Gastroesophageal sphincter (tissue), 4 donors: ENCODE measurements at regions not wholly inside any gene's neighbourhood (a gene's known extent, or its start where the extent isn't known, plus 50 kb on each side); places are given as distances from the start of the nearest gene placed in this dataset.

Experiments used
- ATAC-seq: fragments of 150-250 bp; one replicate; pipeline ENCODE4 v1.9.1; 2016; ENCODE audit warnings: mild to moderate bottlenecking, moderate library complexity
- H3K27ac ChIP-seq, 4 donors: fragments of 200-600 bp; sonication (generic) in 3 of 4; 1 replicate in 3 of 4; 2 replicates in 1 of 4; pipeline ENCODE4 v1.5.1; 2016 to 2019
- H3K27me3 ChIP-seq: fragments of 200-600 bp; sonication (generic); one replicate; pipeline ENCODE4 v1.5.1; 2019
- H3K36me3 ChIP-seq, 2 donors: fragments of 200-600 bp; sonication (generic); one replicate each; pipeline ENCODE4 v1.5.1; 2019; ENCODE audit warnings: control low read depth in 1 of 2
- H3K4me1 ChIP-seq, 3 donors: fragments of 200-600 bp; sonication (generic); 1 replicate in 2 of 3; 2 replicates in 1 of 3; pipeline ENCODE4 v1.5.1; 2016 to 2019; ENCODE audit warnings: control low read depth in 2 of 3
- H3K4me3 ChIP-seq, 2 donors: fragments of 200-600 bp; sonication (generic); one replicate each; pipeline ENCODE4 v1.5.1; 2019; ENCODE audit warnings: mild to moderate bottlenecking in 1 of 2, moderate library complexity in 1 of 2
- H3K9me3 ChIP-seq, 3 donors: fragments of 200-600 bp; sonication (generic); one replicate each; pipeline ENCODE4 v1.5.1; 2017 to 2019; ENCODE audit warnings: control low read depth in 2 of 3
- CTCF ChIP-seq, 4 experiments: fragments of 200-600 bp in 2 of 4; fragments of 450-650 bp in 2 of 4; sonication (generic) in 1 of 4; IDR thresholded peaks; one replicate each; pipeline ENCODE4 v1.5.1; 2017 to 2019; ENCODE audit warnings: antibody characterized with exemption in 4 of 4, mild to moderate bottlenecking in 2 of 4, moderate library complexity in 2 of 4
- EP300 ChIP-seq: sonication (generic); formaldehyde crosslinking; IDR thresholded peaks from one replicate; pipeline ENCODE4 v1.6.1; 2017; ENCODE audit warnings: antibody characterized with exemption, mild to moderate bottlenecking
- POLR2A ChIP-seq, 2 donors: fragments of 450-650 bp; IDR thresholded peaks; one replicate each; pipeline ENCODE4 v1.6.1; 2017; ENCODE audit warnings: antibody characterized with exemption in 2 of 2, mild to moderate bottlenecking in 2 of 2, moderate library complexity in 1 of 2
- POLR2AphosphoS5 ChIP-seq: sonication (generic); formaldehyde crosslinking; IDR thresholded peaks from one replicate; pipeline ENCODE4 v1.6.1; 2017; ENCODE audit warnings: antibody characterized with exemption
- WGBS, 2 donors: methylation state at CpG; one replicate each; pipeline ENCODE4 v1.1.5; 2018; ENCODE audit warnings: low coverage in 1 of 2; 5-methylcytosine and 5-hydroxymethylcytosine counted together

- Histone ChIP-seq H3K9me3 (no peaks in the 10 kb centered on the region), H3K27me3 (no peaks in the 10 kb centered on the region), H3K27ac (no peak overlapping the region), H3K36me3 (no peaks in the 10 kb centered on the region), H3K4me3 (no peak overlapping the region), H3K4me1 (peaks cover 0 to 8% (median 0%) of the 10 kb centered on the region in 3 donors)
- TF ChIP-seq EP300 = no peak
- no peak for TF ChIP-seq POLR2A (IDR thresholded peaks at IDR 0.05)
- WGBS, 2 donors = 100% methylated on average over 1 of the region's 1 CpG
- no peak for ATAC-seq
Measured at GRCh38 chr1:221083902-221084301, 204.7 kb downstream of the HLX start.

GRCh38 chr1:221084681-221085080 is 205.4 kb downstream of the HLX start:
- no peaks in the 10 kb centered on the region for H3K36me3 ChIP-seq
- no peak for ATAC-seq
- no peak overlapping the region for H3K27ac ChIP-seq
- no peaks in the 10 kb centered on the region for H3K27me3 ChIP-seq
- WGBS, 2 donors = 86 to 92% methylated on average over 4 of the region's 4 CpGs
- H3K9me3 ChIP-seq = no peaks in the 10 kb centered on the region
- TF ChIP-seq POLR2A (IDR thresholded peaks at IDR 0.05) = no peak
- TF ChIP-seq CTCF (IDR thresholded peaks at IDR 0.05) = no peak
- no peak for TF ChIP-seq POLR2AphosphoS5
- TF ChIP-seq EP300 = no peak
- H3K4me3 ChIP-seq = no peak overlapping the region
- H3K4me1 ChIP-seq = peaks cover 0 to 8% (median 0%) of the 10 kb centered on the region in 3 donors

- H3K27me3 ChIP-seq = no peaks in the 10 kb centered on the region
- ATAC-seq = peak; percentile 64
- H3K4me1 ChIP-seq = peaks cover 0 to 8% (median 0%) of the 10 kb centered on the region in 3 donors
- H3K36me3 ChIP-seq = no peaks in the 10 kb centered on the region
- H3K27ac ChIP-seq = peak overlapping the region in 1 of 4 donors; percentile 19
- H3K4me3 ChIP-seq = no peak overlapping the region
- TF ChIP-seq EP300 (no peak), POLR2AphosphoS5 (peak; percentile 13)
- no peaks in the 10 kb centered on the region for H3K9me3 ChIP-seq
- WGBS, 2 donors = 48 to 68% methylated on average over 2 of the region's 2 CpGs
Measured at GRCh38 chr1:221085701-221086375, 206.6 kb downstream of the HLX start.

- Histone ChIP-seq H3K27ac (no peak overlapping the region), H3K4me3 (no peak overlapping the region), H3K36me3 (no peaks in the 10 kb centered on the region), H3K4me1 (peaks cover 0 to 8% (median 0%) of the 10 kb centered on the region in 3 donors), H3K9me3 (no peaks in the 10 kb centered on the region), H3K27me3 (no peaks in the 10 kb centered on the region)
- WGBS, 2 donors = 51 to 86% methylated on average over 2 of the region's 2 CpGs
- ATAC-seq = no peak
- no peak for TF ChIP-seq EP300
- TF ChIP-seq CTCF (IDR thresholded peaks at IDR 0.05) = no peak
- TF ChIP-seq POLR2AphosphoS5 = no peak
- TF ChIP-seq POLR2A (IDR thresholded peaks at IDR 0.05) = no peak
Measured at GRCh38 chr1:221087919-221088318, 208.7 kb downstream of the HLX start.

- peaks cover 0 to 8% (median 0%) of the 10 kb centered on the region in 3 donors for H3K4me1 ChIP-seq
- no peaks in the 10 kb centered on the region for H3K27me3 ChIP-seq
- no peak overlapping the region for H3K4me3 ChIP-seq
- TF ChIP-seq POLR2A (IDR thresholded peaks at IDR 0.05) = no peak
- TF ChIP-seq EP300 = no peak
- no peak for TF ChIP-seq POLR2AphosphoS5
- TF ChIP-seq CTCF (IDR thresholded peaks at IDR 0.05) = no peak
- no peaks in the 10 kb centered on the region for H3K36me3 ChIP-seq
- peak; percentile 31 for ATAC-seq
- no peak overlapping the region for H3K27ac ChIP-seq
- 93 to 100% methylated on average over 2 to 3 of the region's 3 CpGs for WGBS, 2 donors
- no peaks in the 10 kb centered on the region for H3K9me3 ChIP-seq
Measured at GRCh38 chr1:221089273-221089672, 210.0 kb downstream of the HLX start.

GRCh38 chr1:221089803-221090202 is 210.6 kb downstream of the HLX start:
- Histone ChIP-seq H3K4me3 (no peak overlapping the region), H3K9me3 (no peaks in the 10 kb centered on the region), H3K27me3 (no peaks in the 10 kb centered on the region), H3K36me3 (no peaks in the 10 kb centered on the region), H3K4me1 (peaks cover 0 to 8% (median 0%) of the 10 kb centered on the region in 3 donors), H3K27ac (no peak overlapping the region)
- 90 to 94% methylated on average over 1 of the region's 1 CpG for WGBS, 2 donors
- no peak for TF ChIP-seq POLR2AphosphoS5
- no peak for ATAC-seq
